NCI-H510A treated with DMSO at 0.1 percent for 48 hours (cell line): ENCODE measurements at regions not wholly inside any gene's neighbourhood (a gene's known extent, or its start where the extent isn't known, plus 50 kb on each side); places are given as distances from the start of the nearest gene placed in this dataset.
"Not testable (repeated sequence)": the region's sequence is repeated elsewhere in the genome, so short reads cannot be mapped to it uniquely, and the experiment has no call there.

ENCODE experiments used
- DNase-seq: peaks from one replicate; lab custom pipeline; 2025; lab: John Stamatoyannopoulos, UW

DNA sequence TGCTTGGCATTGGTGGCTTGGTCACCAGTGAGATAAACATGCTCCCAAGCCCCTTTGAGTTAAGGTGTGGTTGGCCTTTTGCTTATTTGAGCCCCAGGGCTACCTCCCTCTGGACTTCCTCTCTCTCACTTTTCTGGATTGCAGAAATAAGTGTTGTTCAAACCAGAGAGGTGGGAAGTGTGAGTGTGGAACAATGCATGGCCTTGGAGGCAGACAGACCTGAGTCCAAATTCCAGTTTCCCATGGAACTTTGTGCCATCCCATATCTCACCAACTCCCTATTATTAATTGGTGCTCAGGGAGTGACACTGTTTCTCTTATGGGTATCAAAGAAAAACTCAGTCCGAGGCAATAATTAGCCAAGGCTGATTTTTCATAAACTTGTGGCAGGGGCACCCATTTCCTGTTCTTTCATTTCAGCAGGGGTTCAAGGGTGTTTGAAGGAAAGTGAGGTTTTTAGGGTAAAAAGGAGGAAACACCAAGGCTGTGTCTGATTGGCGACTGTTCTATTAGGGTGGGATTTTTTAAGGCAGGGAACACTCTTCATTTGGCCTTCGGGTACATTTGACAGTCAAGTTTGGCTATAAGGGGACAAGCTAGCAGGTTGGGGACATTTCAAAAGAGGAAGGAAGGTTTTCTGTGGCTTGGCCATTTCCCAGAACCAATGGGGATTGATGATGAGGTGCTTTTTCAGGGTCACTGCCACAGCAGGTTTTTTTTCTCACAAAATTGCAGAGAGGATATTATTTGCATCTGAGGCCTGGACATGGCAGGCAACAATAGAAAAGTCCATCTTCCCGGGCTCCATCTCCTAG lies 148.8 kb upstream of the NPY start:
- DNase-seq = no peak

DNA sequence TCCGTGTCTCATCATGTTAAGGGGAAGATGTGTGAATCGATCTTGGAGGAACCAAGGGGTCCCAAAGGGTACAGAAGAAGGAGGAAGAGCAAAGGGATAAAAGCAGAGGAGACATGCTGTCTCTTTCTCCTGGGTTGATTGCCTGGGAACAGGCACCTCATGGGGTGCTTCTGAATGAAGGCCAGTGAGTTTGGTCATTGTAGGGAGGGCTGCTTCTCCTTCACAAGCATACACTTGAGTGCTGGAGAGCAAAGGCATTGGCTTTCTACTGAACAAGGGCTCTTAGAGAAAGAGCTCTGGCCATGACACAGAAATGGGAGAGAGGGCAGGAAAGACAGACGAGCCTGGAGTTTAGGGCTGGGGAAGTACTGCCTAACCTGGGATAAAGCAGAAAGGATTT lies 146.7 kb upstream of the NPY start:
- DNase-seq = no peak

DNA sequence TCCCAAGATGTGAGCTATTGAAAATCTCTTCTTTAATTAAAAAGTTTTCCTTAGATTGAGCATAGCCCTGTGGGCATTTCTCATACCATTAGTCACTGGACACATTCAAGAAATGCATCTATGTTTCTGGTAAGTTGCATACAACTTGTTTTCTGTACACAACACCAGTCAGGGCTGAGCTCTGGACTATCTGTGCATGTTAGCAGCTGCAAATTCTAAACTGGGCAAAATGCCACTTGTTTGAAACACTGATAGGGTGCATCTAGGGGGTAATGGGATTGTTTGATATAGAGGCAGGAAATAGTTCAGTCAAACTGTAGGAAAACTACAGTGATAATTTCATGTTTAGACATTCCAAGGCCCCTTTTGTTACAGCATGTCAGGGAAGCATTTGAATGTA lies 145.6 kb upstream of the NPY start:
- no peak for DNase-seq

GRCh38 chr7:24140001-24140400 lies 144.0 kb upstream of the NPY start:
- no peak for DNase-seq

GRCh38 chr7:24141874-24142509 lies 142.0 kb upstream of the NPY start:
- no peak for DNase-seq

- DNase-seq = no peak
Measured at GRCh38 chr7:24143547-24143946, 140.4 kb upstream of the NPY start.

DNA sequence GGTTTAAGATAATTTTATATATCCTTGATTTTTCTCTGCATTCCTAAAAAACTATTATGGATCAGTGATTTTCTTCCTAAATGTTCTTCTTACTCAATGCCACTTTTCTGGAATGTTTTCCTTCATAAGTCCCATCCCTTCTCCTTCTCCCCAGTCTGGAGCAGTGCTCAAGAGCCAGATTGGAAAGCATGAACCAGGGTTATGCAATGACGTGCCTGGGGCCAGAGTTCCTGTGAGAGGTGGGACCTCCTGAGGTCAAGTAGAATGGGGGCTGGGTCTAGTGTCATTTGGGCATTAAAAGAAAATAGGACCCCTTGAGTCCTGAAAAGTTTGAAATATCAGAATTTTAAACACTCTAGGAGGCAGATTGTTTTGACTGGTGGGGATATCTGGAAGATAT lies 132.0 kb upstream of the NPY start:
- DNase-seq = no peak

DNA sequence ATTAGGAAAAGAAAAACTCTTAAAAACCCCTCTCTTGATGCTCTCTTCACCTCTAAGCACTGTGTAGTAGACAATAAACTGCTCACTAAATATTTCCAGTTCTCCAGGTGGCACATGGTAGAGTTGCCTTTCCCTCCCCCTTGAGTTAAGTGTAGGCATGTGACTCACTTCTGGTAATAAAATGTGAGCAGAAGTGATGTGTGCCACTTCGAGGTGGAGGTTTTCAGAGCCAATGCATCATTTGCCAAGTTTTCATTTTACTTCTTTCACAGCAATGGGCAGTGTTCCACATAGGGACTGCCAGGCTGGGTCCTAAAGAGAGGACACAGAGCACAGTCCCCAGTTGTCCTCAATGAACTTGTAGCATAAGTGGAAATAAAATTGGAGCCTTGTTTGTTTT lies 131.6 kb upstream of the NPY start:
- DNase-seq = no peak

- no peak for DNase-seq
Measured at GRCh38 chr7:24152877-24153472, 131.0 kb upstream of the NPY start.

GRCh38 chr7:24157666-24158065 lies 126.3 kb upstream of the NPY start:
- DNase-seq = no peak

- DNase-seq = no peak
Measured at GRCh38 chr7:24158975-24159374, 125.0 kb upstream of the NPY start.

- no peak for DNase-seq
Measured at GRCh38 chr7:24164401-24164800, 119.6 kb upstream of the NPY start.

GRCh38 chr7:24169077-24169624 lies 114.8 kb upstream of the NPY start:
- no peak for DNase-seq

DNA sequence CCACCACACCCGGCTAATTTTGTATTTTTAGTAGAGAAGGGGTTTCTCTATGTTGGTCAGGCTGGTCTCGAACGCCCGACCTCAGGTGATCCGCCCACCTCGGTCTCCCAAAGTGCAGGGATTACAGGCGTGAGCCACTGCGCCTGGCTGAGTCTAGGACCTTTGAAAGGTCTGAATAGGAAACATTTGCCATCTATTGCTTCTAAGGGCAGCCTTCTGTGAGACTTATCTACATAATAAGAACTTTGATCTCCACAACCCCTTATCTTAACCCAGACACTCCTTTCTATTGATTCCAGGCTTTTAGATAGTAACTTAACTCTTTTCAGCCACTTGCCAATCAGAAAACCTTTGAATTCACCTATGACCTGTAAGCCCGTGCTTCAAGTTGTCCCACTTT lies 112.0 kb upstream of the NPY start:
- DNase-seq = not testable (repeated sequence)

GRCh38 chr7:24172856-24173255 lies 111.1 kb upstream of the NPY start:
- DNase-seq = no peak

- DNase-seq = no peak
Measured at GRCh38 chr7:24175603-24176002, 108.4 kb upstream of the NPY start.

GRCh38 chr7:24178811-24179570 lies 105.0 kb upstream of the NPY start:
- DNase-seq = no peak

DNA sequence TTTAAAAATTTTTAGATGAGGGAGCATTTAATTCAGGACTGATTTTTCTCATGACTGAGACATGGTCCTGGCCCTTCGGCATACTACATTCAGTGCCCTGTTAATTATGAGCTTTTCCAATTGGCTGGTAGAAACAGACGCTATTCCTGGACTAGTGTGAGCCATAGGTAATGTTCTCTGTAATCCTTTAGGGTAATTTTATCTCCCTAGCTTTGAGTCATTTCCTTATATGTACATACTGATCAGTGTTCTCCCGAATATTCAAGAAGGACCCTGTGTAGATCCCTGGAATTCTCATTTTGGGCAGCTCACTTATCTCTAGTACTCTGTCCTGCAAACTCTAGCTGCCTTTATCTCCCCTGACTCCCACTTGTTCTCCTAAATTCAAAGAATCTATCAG lies 92.6 kb upstream of the NPY start:
- no peak for DNase-seq

GRCh38 chr7:24192053-24192452 lies 91.9 kb upstream of the NPY start:
- no peak for DNase-seq

- DNase-seq = peak; percentile 38
Measured at GRCh38 chr7:24192691-24193090, 91.3 kb upstream of the NPY start.

GRCh38 chr7:24197852-24198251 lies 86.1 kb upstream of the NPY start:
- no peak for DNase-seq

- DNase-seq = no peak
Measured at GRCh38 chr7:24199978-24200377, 84.0 kb upstream of the NPY start.
